Hematopoietic multipotent progenitor cell (in vitro differentiated cells): ENCODE measurements at regions not wholly inside any gene's neighbourhood (a gene's known extent, or its start where the extent isn't known, plus 50 kb on each side); places are given as distances from the start of the nearest gene placed in this dataset.

Experiments
- DNase-seq, 3 donors: peaks; one replicate each; pipeline ENCODE4 v3.0.0-alpha.2; 2011 to 2015; ENCODE audit warnings: low read depth in 2 of 3, low spot score in 2 of 3

DNA sequence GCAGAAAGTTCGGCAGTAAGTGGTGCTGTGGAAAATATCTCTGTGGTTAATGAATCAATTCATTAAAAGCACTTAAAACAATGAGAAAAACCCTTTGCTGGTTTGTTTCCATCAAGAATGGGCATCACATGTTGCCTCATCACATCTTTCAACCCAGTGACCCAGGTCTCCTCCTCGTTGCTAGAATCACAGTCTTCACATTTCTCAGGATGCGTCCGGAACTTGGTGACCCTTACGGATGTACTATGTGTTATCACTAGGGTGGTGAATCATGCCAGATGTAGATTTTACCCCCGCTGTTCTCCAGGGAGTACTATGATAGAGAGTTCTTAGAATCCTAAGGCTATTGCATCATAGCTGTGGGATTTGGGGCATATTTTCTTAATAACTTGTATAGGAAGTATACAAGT is 217.9 kb upstream of the KLF4 start:
- no peak for DNase-seq

- no peak for DNase-seq
Observed at GRCh38 chr9:107706701-107707427, 217.3 kb upstream of the KLF4 start.

DNA sequence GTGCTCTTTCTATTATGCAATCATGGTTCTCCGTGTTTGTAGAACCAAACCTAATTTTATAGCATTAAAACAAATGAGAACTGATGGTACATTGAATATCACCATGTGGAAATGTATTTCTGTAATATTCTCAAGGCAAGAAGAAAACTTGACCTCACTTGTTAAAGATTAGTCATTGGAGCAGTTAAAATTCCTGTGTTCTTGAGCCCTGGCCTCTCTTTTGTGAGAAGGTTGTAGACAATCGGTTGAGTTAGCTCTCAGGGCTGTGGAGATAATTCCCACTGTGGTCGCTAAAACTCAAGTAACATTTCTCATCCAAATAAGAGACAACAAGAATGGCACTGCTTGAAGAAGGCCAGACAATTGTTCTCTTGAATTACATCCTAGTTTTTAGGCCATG is 216.0 kb upstream of the KLF4 start:
- no peak for DNase-seq

- DNase-seq, result no peak
Observed at GRCh38 chr9:107704774-107705173, 215.2 kb upstream of the KLF4 start.

DNA sequence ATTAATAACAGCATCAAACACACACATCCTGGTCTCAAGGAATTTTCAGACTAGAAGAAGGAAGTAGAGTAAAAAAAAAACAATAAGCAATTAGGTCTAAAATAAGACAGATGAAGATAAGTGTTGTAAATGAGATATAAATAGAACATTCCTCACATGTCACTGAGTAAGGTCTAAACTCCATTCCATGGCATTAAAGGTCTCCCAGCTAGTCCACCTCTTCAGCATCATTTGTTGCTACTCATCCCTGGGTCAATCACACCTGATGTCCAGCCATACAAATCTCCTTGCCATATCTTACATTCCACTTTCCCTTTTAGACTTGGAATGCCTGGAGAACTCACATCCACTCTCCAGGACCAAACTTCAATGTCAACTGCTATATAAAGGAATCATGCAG is 214.1 kb upstream of the KLF4 start:
- no peak for DNase-seq

DNA sequence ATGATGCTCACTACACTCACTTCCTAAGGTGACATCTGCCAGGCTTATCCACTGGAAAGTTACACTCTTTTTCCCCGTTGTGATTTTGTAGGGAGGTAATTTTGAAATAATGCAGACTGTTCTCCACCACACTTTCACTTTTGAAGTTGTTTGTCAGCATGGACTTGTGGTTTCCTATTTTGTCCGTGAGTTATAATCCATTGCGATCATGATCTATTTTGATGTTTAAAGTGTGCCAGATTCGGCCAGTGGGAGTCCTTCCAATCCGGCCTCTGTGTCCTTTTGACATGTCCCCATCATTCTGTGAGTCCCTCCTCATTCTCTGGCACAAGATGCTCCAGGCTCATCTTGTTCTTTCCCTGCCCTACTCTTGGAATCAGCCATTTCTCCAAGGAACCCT is 211.3 kb upstream of the KLF4 start:
- DNase-seq, result peak in 1 of 3 donors; percentile 31

GRCh38 chr9:107699231-107699630 is 209.7 kb upstream of the KLF4 start:
- no peak for DNase-seq

DNA sequence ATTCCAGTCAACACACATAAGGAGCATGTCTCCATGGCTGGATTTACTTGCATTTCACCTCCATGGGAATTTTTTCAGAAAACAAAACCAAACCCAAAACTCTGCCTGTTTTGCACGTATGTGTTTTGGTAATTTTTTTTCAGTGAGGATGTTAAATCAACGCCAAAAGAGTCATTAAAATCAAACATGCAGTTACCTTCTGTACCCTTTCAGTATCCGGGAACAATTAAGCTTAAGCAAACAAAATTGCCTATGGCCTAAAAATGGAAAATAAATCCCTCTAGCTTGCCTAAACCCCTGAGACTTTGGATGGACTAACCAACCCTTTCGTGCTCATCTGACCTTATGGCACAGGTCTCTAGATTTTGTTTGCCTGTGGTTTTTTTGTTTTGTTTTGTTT is 209.2 kb upstream of the KLF4 start:
- DNase-seq, result no peak

GRCh38 chr9:107696302-107696701 is 206.7 kb upstream of the KLF4 start:
- DNase-seq, result no peak

DNA sequence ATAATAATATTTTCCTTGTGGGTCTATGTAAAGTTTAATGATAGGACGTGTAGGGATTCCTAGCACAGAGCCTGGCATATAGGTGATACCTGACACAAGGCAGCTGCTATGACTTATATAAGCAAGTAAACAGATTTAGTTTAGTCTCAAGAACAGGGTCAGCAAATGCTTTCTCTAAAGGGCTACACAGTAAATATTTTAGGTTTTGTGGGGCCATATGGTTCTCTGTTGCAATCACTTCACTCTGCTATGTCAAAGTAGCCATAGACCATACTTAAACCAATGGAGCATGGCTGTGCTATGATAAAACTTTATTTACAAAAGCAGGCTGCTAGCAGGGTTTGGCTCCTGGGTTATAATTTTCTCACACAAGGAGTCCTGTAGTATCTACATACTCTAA is 204.8 kb upstream of the KLF4 start:
- no peak for DNase-seq

DNA sequence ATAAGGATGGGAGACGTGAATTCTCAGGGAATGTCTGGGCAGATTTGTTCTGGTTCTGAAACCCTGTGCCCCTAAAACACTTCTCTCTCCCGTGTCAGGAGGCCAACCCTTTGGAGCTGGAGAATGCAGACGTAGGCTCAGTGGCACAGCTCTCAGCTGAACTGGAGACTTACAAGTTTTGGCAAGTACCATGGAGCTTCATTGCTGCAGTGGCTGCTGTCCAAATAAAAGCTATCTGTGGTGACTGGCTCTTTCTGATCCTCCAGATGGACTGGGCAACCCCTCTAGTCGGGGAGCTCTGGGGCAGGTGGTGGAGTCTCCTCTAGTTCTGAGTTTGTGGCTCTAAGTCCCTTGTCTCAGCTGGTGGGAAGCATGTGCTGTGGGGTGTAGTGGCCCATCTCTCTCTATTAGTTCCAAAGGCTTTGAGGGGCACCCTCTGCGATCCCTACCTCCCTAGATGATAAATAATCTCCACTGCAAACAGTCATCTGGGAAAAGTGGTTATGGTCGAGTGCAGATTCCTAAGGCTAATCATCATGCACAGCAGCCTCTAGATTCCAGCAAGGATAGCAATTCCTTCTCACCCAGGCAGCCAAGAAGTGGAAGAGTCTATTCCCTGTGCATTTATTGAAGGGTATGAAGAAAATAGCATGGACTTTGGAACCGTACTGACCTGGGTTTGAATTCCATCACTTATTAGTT is 204.2 kb upstream of the KLF4 start:
- DNase-seq, result no peak

DNA sequence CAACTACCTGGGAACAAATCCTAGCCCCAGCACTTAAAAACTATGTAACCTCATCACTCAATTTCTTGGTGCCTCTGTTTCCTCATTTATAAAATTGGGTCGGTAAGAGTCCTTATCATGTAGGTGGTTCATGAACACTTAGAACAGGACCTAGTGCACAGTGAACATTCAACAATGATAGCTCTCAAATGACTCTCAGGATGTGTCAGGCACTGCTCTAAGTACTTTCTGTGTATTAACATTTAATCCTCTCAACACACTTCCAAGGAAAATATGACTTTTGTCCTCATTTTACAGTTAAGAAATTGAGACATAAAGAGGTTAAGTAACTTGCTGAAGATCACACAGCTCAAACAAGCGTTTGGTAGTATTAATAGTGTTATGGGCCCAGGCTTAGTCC is 202.1 kb upstream of the KLF4 start:
- DNase-seq, result no peak

- no peak for DNase-seq
Observed at GRCh38 chr9:107690021-107690420, 200.5 kb upstream of the KLF4 start.

- no peak for DNase-seq
Observed at GRCh38 chr9:107688728-107689127, 199.2 kb upstream of the KLF4 start.

GRCh38 chr9:107685901-107686300 is 196.3 kb upstream of the KLF4 start:
- DNase-seq, result no peak

DNA sequence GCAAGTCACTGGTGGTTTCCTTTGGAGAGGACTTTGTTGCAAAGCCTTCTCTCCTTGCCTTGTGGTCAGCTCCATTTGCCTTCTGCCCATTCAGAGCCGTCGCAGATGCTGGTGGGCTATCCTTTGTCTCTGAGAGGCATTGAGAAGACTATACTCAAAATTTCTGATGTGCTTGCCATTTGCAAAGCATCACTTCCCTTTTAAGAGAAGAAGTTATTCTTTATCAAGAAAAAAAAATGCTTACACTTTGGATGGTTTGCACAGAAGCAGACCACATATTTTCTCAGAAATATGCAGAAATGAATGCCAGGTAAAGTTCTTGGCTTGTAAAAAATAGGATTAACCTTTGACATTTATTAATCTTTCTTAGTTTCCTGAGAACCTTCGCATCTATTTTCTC is 195.8 kb upstream of the KLF4 start:
- no peak for DNase-seq

GRCh38 chr9:107684224-107684623 is 194.7 kb upstream of the KLF4 start:
- no peak for DNase-seq

DNA sequence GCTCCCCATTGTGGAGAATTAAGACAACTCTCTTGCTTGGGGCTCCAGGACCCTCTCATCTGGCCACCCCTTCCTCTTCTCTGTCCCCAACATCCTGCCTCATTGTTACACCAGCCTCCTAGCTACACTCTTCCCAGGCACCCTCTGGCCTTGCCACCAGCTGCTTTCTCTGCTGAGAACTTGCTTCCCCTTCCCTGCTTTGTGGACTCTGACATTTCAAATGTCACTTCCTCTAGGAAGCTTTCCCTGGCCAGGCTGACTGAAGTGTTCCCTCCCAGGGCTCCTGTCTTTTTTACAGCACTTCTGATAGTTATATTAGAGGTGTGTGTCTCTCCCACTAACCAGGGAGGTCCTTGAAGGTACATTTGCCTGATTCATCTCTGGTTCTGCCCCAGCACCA is 194.0 kb upstream of the KLF4 start:
- no peak for DNase-seq

GRCh38 chr9:107681988-107682387 is 192.4 kb upstream of the KLF4 start:
- DNase-seq, result no peak

DNA sequence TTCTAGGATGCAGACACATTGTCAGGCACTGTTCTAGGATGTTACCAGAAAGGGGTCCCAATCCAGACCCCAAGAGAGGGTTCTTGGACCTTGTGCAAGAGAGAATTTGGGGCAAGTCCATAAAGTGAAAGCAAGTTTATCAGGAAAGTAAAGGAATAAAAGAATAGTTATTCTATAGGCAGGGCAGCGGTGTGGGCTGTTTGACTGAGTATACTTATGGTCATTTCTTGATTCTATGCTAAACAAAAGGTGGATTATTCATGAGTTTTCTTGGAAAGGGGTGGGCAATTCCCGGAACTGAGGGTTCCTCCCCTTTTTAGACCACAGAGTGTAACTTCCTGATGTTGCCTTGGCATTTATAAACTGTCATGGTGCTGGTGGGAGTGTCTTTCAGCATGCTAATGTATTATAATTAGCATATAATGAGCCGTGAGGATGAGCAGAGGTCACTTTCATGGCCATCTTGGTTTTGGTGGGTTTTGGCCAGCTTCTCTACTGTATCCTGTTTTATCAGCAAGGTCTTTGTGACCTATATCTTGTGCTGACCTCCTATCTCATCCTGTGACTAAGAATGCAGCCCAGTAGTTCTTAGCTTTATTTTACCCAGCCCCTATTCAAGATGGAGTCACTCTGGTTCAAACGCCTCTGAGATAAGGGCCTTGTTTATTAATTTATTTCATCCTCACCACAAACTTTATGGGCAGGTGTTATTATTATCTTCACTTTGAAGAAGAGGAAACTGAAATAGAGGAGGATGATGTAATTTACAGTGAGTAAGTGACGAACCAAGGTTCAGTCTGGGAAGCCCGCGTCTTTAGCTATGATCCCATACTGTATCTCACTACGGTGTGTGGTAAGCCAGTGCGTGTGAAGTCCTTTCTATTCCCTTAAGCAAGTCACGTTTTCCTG is 186.0 kb upstream of the KLF4 start:
- peak in 1 of 3 donors; percentile 22 for DNase-seq

GRCh38 chr9:107674721-107675277 is 185.2 kb upstream of the KLF4 start:
- DNase-seq, result peak in 1 of 3 donors; percentile 4
